ENCODE measurements at regions not wholly inside any gene's neighbourhood (a gene's known extent, or its start where the extent isn't known, plus 50 kb on each side); places are given as distances from the start of the nearest gene placed in this dataset.

DNA sequence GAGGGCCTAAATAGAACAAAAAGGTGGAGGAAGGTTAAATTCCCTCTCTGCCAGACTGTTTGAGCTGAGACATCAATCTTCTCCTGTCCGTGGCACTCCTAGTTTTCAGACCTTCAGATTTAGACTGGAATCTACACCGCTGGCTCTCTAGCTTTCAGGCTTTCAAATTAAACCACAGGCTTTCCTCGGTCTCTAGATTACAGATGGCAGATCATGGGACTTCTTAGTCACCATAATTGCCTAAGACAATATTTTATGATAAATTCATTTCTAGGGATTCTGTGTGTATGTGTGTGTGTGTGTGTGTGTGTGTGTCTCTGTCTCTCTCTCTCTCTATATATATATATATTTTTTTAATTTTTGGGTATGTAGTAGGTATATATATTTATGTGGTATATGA, 428.7 kb downstream of the PLA2G4A start:
- TF ChIP-seq, protein P1, sequence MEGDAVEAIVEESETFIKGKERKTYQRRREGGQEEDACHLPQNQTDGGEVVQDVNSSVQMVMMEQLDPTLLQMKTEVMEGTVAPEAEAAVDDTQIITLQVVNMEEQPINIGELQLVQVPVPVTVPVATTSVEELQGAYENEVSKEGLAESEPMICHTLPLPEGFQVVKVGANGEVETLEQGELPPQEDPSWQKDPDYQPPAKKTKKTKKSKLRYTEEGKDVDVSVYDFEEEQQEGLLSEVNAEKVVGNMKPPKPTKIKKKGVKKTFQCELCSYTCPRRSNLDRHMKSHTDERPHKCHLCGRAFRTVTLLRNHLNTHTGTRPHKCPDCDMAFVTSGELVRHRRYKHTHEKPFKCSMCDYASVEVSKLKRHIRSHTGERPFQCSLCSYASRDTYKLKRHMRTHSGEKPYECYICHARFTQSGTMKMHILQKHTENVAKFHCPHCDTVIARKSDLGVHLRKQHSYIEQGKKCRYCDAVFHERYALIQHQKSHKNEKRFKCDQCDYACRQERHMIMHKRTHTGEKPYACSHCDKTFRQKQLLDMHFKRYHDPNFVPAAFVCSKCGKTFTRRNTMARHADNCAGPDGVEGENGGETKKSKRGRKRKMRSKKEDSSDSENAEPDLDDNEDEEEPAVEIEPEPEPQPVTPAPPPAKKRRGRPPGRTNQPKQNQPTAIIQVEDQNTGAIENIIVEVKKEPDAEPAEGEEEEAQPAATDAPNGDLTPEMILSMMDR (conservative IDR thresholded peaks at IDR 0.05), result no peak
- TF ChIP-seq EZH2 (IDR thresholded peaks at IDR 0.05; ENCODE audit: low read depth), result no peak

Data from PC-9 (cell line).